Amniotic stem cell (primary cell): ENCODE measurements at regions not wholly inside any gene's neighbourhood (a gene's known extent, or its start where the extent isn't known, plus 50 kb on each side); places are given as distances from the start of the nearest gene placed in this dataset.
"Not testable (repeated sequence)": the region's sequence is repeated elsewhere in the genome, so short reads cannot be mapped to it uniquely, and the experiment has no call there.

Experiments
- DNase-seq: peaks from one replicate; lab custom pipeline; 2025; lab: John Stamatoyannopoulos, UW

- no peak for DNase-seq
Measured at GRCh38 chr1:47661040-47661439, 223.2 kb downstream of the FOXD2 start.

GRCh38 chr1:47662068-47662467, 224.2 kb downstream of the FOXD2 start:
- DNase-seq = no peak

GRCh38 chr1:47663286-47663685, 225.4 kb downstream of the FOXD2 start:
- no peak for DNase-seq

GRCh38 chr1:47664356-47664755, 226.5 kb downstream of the FOXD2 start:
- DNase-seq = no peak

GRCh38 chr1:47664896-47665295, 227.1 kb downstream of the FOXD2 start:
- DNase-seq = not testable (repeated sequence)

GRCh38 chr1:47669081-47669585, 231.3 kb downstream of the FOXD2 start:
- DNase-seq = no peak

- DNase-seq = no peak
Measured at GRCh38 chr1:47672622-47673021, 234.8 kb downstream of the FOXD2 start.

GRCh38 chr1:47674189-47674588, 236.3 kb downstream of the FOXD2 start:
- no peak for DNase-seq

GRCh38 chr1:47675047-47675675, 237.3 kb downstream of the FOXD2 start:
- DNase-seq = no peak

GRCh38 chr1:47675721-47676120, 237.9 kb downstream of the FOXD2 start:
- DNase-seq = no peak

- DNase-seq = no peak
Measured at GRCh38 chr1:47676311-47677054, 238.6 kb downstream of the FOXD2 start.

GRCh38 chr1:47677241-47677940, 239.5 kb downstream of the FOXD2 start:
- DNase-seq = no peak

GRCh38 chr1:47678464-47678980, 240.7 kb downstream of the FOXD2 start:
- DNase-seq = no peak

- DNase-seq = no peak
Measured at GRCh38 chr1:47679301-47679791, 241.5 kb downstream of the FOXD2 start.

GRCh38 chr1:47679826-47680225, 242.0 kb downstream of the FOXD2 start:
- DNase-seq = no peak

- no peak for DNase-seq
Measured at GRCh38 chr1:47680815-47681475, 243.1 kb downstream of the FOXD2 start.

GRCh38 chr1:47681735-47682134, 243.9 kb downstream of the FOXD2 start:
- no peak for DNase-seq

GRCh38 chr1:47682198-47682597, 244.4 kb downstream of the FOXD2 start:
- no peak for DNase-seq

- DNase-seq = no peak
Measured at GRCh38 chr1:47682786-47683350, 245.0 kb downstream of the FOXD2 start.

GRCh38 chr1:47683401-47683800, 245.6 kb downstream of the FOXD2 start:
- no peak for DNase-seq

GRCh38 chr1:47684518-47684917, 246.7 kb downstream of the FOXD2 start:
- DNase-seq = no peak
